ENCODE measurements at regions not wholly inside any gene's neighbourhood (a gene's known extent, or its start where the extent isn't known, plus 50 kb on each side); places are given as distances from the start of the nearest gene placed in this dataset.

DNA sequence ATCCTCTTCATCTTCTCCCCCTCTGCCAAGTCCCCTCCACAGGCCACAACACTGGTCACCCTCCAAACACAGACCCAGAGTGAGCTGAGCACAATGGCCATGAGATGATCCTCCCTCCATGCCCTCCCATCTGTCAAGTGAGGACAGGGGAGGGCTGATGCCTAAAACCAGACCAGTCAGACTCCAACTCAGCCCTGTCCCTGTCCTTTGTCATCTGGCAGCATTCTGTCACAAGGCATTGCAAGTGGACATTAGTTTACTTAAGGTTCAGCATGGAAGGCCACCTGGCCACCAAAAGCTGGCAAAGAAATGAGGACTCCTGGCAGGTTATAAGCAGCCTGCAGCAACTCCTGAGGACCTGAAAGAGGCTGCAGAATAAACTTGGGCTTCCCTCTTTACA lies 136.2 kb upstream of the SLC30A5 start:
- DNase-seq, result no peak

DNA sequence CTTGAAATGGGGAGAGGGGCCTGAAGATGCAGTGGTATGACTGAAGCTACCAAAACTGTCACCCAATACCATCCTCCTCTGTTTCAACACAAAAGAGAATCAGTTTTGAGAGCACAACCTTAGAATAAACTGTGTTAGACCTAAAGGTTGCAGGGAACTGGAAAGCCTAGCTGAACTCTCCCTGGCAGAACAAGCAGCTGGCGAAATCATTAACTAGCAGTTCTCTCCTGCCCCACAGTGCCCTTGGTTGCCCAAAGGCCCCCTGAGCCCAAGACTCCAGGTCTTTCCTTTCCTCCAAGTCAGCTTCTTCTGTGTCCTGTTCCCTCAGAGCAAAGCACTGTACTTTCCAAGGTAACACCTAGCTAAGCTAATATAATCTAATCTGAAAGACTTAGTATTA lies 135.4 kb upstream of the SLC30A5 start:
- DNase-seq, result no peak

GRCh38 chr5:68960456-68960855 lies 133.4 kb upstream of the SLC30A5 start:
- DNase-seq, result peak; percentile 74

DNA sequence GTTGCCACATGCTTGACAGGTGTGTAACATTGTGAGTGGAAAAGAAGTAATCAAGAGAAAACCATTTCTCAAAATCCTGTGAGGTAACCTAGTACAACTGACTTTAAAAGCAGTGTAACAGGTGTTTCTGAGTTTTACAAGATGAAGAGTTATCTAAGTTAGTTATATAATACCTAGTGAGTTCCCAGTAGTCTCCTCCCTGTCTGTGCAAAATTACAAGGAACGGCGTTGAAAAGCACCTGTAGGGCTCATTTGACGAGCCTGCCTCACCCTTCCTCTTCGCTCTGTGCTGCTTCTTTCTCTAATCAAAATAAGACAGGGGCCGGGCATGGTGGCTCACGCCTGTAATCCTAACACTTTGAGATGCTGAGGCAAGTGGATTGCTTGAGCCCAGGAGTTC lies 132.9 kb upstream of the SLC30A5 start:
- no peak for DNase-seq

DNA sequence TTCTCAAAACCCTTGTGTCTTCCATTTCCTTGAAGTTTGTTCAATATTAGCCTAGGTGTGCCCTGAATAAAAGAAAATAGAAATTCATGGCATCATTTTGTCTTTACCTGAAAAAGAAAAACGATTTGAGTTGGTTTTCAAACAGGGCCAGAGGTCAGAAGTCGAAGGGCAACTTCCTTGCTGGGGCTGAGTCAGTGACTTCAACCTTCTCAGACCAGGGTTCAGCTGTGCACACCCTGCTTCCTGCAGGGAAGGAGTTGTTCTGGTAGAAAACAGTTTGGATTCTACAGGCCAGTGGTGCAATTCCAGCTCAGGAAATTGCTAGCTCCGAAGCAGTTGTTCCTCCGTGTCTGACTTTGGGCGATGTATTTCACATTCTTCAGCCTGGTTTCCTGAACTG lies 132.1 kb upstream of the SLC30A5 start:
- DNase-seq, result no peak

DNA sequence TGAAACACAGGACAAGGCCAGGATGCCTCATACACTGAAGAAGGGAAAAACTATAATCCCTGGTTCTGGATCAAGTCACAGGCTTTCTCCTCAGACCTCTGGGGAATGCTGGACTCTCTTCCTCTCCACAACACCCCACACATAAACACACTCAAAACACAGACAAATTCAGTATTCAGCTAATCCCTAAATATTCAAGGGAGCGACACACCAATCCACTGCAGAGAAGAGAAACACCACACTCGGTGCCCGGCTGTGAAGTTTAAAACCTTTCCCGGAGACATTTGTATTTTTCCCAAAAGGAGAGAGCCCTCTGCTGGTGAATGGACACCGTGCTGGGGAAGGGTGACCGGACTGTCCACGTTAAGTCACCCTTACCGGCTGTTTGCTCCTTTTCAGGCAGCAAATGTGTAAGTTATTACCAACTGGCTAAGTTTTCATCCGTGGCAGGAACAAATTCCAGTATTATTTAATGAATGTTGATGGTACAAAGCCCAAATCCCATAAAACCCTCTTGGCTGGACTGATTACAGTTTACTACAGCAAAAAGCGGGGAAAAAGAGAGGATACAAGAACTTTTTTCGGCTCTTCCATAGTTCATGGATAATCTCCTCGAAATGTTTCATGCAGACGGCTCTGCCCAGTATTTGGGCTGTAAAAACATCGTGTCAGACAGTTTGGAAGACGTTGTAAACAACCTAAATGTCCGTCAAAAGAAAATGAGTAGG lies 130.9 kb upstream of the SLC30A5 start:
- DNase-seq, result peak; percentile 76

- no peak for DNase-seq
Observed at GRCh38 chr5:68964679-68965078, 129.1 kb upstream of the SLC30A5 start.

DNA sequence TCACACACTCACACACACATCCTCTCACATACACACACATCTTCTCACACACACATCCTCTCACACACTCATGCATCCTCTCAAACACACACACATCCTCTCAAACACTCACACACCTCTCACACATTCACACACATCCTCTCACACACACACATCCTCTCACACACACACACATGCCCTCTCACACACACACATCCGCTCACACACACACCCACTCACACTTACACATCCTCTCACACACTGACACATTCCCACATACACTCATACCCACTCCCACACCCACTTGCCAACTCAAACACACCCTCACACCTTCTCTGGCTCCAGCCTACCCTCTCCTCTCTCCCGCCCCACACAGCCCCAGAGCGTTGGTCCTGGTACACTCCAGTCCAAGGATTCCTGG lies 127.9 kb upstream of the SLC30A5 start:
- DNase-seq, result no peak

DNA sequence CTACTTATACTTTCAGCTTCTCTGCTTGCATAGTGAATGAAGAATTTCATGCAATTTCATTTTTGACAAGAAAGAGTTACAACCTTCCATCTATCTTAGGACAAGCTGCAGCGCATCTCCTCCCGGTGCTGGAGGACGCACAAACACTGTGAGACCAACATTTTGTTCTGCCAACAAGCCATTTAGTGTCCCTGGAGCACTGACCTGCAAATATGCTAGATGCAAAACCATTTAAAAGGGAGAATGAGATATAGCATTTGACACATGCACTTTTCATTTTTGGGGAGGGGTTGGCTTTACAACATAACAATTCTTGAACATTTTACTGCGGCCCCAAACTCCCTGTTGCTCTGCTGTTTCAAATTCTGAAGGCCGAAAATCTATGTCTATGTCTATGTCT lies 127.2 kb upstream of the SLC30A5 start:
- no peak for DNase-seq

DNA sequence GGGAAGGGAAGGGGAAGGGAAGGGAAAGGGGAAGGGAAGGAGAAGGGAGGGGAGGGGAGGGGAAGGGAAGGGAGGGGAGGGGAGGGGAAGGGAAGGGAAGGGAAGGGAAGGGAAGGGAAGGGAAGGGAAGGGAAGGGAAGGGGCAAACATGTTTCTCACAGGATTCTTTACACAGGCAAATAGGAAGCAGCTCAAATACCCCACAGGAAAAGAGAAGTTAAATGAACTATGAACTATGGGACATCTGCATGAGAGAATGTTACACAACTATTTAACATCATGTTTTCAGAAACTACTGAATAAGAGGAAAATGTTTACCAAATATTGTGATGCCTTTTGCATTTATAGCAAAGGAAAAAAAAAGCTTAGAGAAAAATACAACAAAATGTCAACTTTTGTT lies 125.4 kb upstream of the SLC30A5 start:
- DNase-seq, result no peak

DNA sequence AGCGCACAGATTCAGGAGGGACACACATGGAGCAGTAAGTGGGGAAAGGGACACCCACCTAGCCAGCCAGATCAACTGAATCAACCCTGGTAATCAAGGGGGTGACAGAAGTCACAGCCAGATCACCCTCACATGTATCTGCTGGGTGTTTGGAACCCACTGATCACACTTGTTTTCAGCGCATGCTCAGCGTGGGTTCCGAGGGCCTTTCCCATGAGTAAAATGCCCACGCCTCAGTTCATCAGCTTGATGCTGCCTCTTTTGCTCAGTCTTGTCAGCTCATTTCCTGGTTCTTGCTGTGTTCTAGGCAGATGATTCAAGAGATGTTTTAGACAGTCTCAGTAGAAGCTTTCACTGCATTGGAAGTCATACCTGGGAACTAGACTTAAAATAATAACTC lies 123.2 kb upstream of the SLC30A5 start:
- DNase-seq, result no peak

GRCh38 chr5:68973696-68974095 lies 120.1 kb upstream of the SLC30A5 start:
- no peak for DNase-seq

DNA sequence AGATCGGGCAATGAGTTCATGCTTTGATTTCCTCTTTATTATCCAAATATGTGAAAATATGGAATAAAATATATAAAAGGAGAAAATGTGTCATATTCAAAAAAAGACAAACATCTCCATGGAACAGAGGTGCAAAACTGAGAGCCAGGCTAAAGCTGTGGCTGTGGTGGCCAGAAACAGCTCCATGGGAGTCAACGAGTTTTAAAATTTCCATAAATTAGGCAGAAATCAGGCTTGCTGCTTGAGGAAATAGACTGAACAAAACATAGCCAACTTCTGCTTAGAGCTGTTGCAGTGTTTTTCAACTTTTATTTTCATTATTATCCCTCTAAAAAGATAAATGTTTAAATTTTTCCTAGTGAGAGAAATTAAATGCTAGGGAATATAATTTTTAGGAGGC lies 110.8 kb upstream of the SLC30A5 start:
- DNase-seq, result no peak

DNA sequence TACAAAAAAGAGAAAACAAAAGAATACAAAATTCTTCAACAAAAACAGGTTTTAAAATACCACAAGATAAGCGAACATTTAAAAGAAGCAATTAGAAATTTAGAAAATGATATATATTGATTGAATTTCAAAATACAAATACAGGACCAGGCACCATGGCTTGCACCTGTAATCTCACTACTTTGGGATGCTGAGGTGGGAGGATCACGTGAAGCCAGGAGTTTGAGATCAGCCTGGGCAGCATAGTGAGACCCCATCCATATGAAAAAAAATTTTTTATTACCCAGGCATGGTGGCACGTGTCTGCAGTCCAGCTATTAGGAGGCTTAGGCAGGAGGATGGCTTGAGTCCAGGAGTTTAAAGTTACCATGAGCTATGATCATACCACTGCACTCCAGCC lies 109.9 kb upstream of the SLC30A5 start:
- DNase-seq, result no peak

- DNase-seq, result peak; percentile 30
Observed at GRCh38 chr5:68991279-68992084, 102.3 kb upstream of the SLC30A5 start.

- DNase-seq, result peak; percentile 59
Observed at GRCh38 chr5:68994645-68995044, 99.2 kb upstream of the SLC30A5 start.

GRCh38 chr5:68995845-68996545 lies 97.8 kb upstream of the SLC30A5 start:
- no peak for DNase-seq

DNA sequence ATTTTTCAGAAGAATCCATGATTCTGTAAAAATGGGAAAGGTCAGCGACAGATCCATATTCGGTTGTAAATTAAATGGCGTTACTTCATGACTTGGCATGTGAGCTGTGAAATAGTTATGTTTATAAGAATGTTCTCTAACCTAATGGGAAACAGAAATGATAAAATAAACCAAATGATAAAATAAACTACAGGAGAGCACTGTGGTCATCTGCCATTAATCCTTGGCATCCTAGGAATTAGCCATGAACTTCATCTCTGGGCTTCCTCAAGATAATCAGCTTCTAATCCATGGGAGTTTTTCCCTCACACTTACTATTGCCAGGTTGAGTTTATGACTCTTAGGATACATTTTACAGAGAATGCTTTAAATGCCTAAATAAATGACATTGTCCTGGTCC lies 94.6 kb upstream of the SLC30A5 start:
- no peak for DNase-seq

- DNase-seq, result no peak
Observed at GRCh38 chr5:69000216-69000919, 93.4 kb upstream of the SLC30A5 start.

DNA sequence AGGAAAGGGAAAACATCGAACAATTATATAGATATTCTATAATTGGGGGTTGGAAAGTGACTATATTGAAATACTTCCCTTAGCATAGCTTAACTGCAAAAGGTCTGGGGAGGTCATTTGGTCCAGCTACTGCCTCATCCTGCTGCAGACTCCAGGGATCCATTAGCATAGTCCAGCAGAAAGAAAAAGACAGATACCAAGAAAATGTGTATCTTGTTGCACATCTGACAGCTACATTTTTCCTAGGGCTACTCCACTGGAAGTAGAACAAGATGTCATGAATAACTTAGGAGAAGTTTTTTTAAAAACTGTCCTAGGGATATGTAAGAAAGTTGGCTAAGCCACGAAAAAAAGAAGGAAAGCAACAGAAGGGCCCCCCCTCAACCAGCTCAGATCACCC lies 92.9 kb upstream of the SLC30A5 start:
- DNase-seq, result no peak

- no peak for DNase-seq
Observed at GRCh38 chr5:69001627-69002026, 92.2 kb upstream of the SLC30A5 start.

DNA sequence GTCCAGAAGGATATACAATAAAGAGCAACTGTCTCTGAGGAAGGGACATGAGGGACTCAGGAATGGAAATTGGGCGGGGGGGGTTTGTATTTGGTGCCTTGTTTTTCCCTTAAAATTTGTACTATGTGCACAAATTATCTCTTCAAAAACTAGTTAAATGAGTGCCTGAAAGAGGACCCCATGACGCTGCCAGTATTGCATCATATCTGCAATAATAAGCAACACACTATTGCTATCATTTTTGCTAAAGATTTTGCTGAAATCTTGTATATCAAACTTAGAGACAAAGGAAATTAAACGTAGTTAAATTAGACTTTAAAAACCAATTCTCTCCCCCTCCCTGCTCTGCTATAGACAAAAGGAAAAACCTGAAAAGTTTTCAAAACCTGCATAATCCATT lies 89.7 kb upstream of the SLC30A5 start:
- DNase-seq, result peak; percentile 14

- no peak for DNase-seq
Observed at GRCh38 chr5:69004676-69005075, 89.1 kb upstream of the SLC30A5 start.

Measured in OCI-M1 (cell line).